ENCODE measurements at regions not wholly inside any gene's neighbourhood (a gene's known extent, or its start where the extent isn't known, plus 50 kb on each side); places are given as distances from the start of the nearest gene placed in this dataset.

- H3K4me3 ChIP-seq, result no peak overlapping the region
- no peaks in the 10 kb centered on the region for H3K79me2 ChIP-seq (ENCODE audit: low read depth)
- no peak overlapping the region for H2AFZ ChIP-seq
- TF ChIP-seq EZH2 (IDR thresholded peaks at IDR 0.05; ENCODE audit: low read depth) (no peak), CTCF (conservative IDR thresholded peaks at IDR 0.05) (no peak)
- no peaks in the 10 kb centered on the region for H3K9me2 ChIP-seq (ENCODE audit: insufficient read depth)
- no peaks in the 10 kb centered on the region for H3K27me3 ChIP-seq (ENCODE audit: insufficient read depth, low read depth)
- intact Hi-C loops (cut with micrococcal nuclease; ENCODE audit: unreplicated experiment), result no loop called here
- H3K4me2 ChIP-seq, result no peak overlapping the region
- BruUV-seq (replicated peaks), result no TSS peak
- no peaks in the 10 kb centered on the region for H3K9me3 ChIP-seq (ENCODE audit: insufficient read depth, low read depth)
- H3F3A ChIP-seq (ENCODE audit: insufficient read depth, low read depth), result no peaks in the 10 kb centered on the region
- H3K27ac ChIP-seq, result no peak overlapping the region
- no peaks in the 10 kb centered on the region for H3K36me3 ChIP-seq (ENCODE audit: low read depth)
- no peaks in the 10 kb centered on the region for H3K4me1 ChIP-seq (replicated peaks; ENCODE audit: insufficient read depth)
- no peak for DNase-seq
- ChIA-PET CTCF (no interaction called here), POLR2A (ENCODE audit: unreplicated experiment) (no interaction called here)
- no peaks in the 10 kb centered on the region for H4K20me1 ChIP-seq (ENCODE audit: insufficient read depth)
Observed at GRCh38 chr3:117844676-117845075, 1135.1 kb downstream of the TUSC7 start.

- no peaks in the 10 kb centered on the region for H3F3A ChIP-seq (ENCODE audit: insufficient read depth, low read depth)
- intact Hi-C loops (cut with micrococcal nuclease; ENCODE audit: unreplicated experiment), result no loop called here
- H2AFZ ChIP-seq, result no peak overlapping the region
- BruUV-seq (replicated peaks), result no TSS peak
- no peak for DNase-seq
- H3K9me3 ChIP-seq (ENCODE audit: insufficient read depth, low read depth), result no peaks in the 10 kb centered on the region
- no peaks in the 10 kb centered on the region for H3K36me3 ChIP-seq (ENCODE audit: low read depth)
- no peaks in the 10 kb centered on the region for H3K79me2 ChIP-seq (ENCODE audit: low read depth)
- TF ChIP-seq CTCF (conservative IDR thresholded peaks at IDR 0.05) (no peak), EZH2 (IDR thresholded peaks at IDR 0.05; ENCODE audit: low read depth) (no peak)
- no peaks in the 10 kb centered on the region for H3K4me1 ChIP-seq (replicated peaks; ENCODE audit: insufficient read depth)
- POLR2A ChIA-PET (ENCODE audit: unreplicated experiment), result no interaction called here
- no peaks in the 10 kb centered on the region for H4K20me1 ChIP-seq (ENCODE audit: insufficient read depth)
- CTCF ChIA-PET, result no interaction called here
- no peak overlapping the region for H3K4me3 ChIP-seq
- H3K9me2 ChIP-seq (ENCODE audit: insufficient read depth), result no peaks in the 10 kb centered on the region
- no peak overlapping the region for H3K27ac ChIP-seq
- H3K27me3 ChIP-seq (ENCODE audit: insufficient read depth, low read depth), result no peaks in the 10 kb centered on the region
- H3K4me2 ChIP-seq, result no peak overlapping the region
Observed at GRCh38 chr3:117846238-117846637, 1136.7 kb downstream of the TUSC7 start.

- H4K20me1 ChIP-seq (ENCODE audit: insufficient read depth), result no peaks in the 10 kb centered on the region
- no peak overlapping the region for H3K4me2 ChIP-seq
- BruUV-seq (replicated peaks), result no TSS peak
- H3K4me3 ChIP-seq, result no peak overlapping the region
- no peaks in the 10 kb centered on the region for H3K36me3 ChIP-seq (ENCODE audit: low read depth)
- ChIA-PET POLR2A (ENCODE audit: unreplicated experiment) (no interaction called here), CTCF (no interaction called here)
- no peak overlapping the region for H3K27ac ChIP-seq
- intact Hi-C loops (cut with micrococcal nuclease; ENCODE audit: unreplicated experiment), result no loop called here
- H3K9me3 ChIP-seq (ENCODE audit: insufficient read depth, low read depth), result no peaks in the 10 kb centered on the region
- no peaks in the 10 kb centered on the region for H3K27me3 ChIP-seq (ENCODE audit: insufficient read depth, low read depth)
- no peaks in the 10 kb centered on the region for H3K4me1 ChIP-seq (replicated peaks; ENCODE audit: insufficient read depth)
- no peak for DNase-seq
- TF ChIP-seq CTCF (conservative IDR thresholded peaks at IDR 0.05) (no peak), EZH2 (IDR thresholded peaks at IDR 0.05; ENCODE audit: low read depth) (no peak)
- no peaks in the 10 kb centered on the region for H3F3A ChIP-seq (ENCODE audit: insufficient read depth, low read depth)
- no peaks in the 10 kb centered on the region for H3K79me2 ChIP-seq (ENCODE audit: low read depth)
- no peak overlapping the region for H2AFZ ChIP-seq
- H3K9me2 ChIP-seq (ENCODE audit: insufficient read depth), result no peaks in the 10 kb centered on the region
Observed at GRCh38 chr3:117848606-117849005, 1139.0 kb downstream of the TUSC7 start.

Measured in PC-9 (cell line).